GM13976 (cell line): ENCODE measurements at regions not wholly inside any gene's neighbourhood (a gene's known extent, or its start where the extent isn't known, plus 50 kb on each side); places are given as distances from the start of the nearest gene placed in this dataset.
"Not testable (repeated sequence)": the region's sequence is repeated elsewhere in the genome, so short reads cannot be mapped to it uniquely, and the experiment has no call there.

Source experiments
- DNase-seq: peaks from one replicate; pipeline ENCODE4 v3.0.0; 2012; ENCODE audit warnings: low spot score
- in situ Hi-C: fragments of 300-500 bp; cut with MboI; formaldehyde crosslinking; loops from one replicate; pipeline ENCODE4 v1.12.0; 2022; ENCODE audit warnings: low sequenced_read_pairs, mixed read lengths, inconsistent platforms; ENCODE audit not compliant: unreplicated experiment
- TF ChIP-seq, protein P1 (sequence below): IDR thresholded peaks from 2 replicates; pipeline ENCODE4 v1.5.1; 2012; ENCODE audit warnings: borderline replicate concordance, mild to moderate bottlenecking; ENCODE audit not compliant: insufficient read depth; ENCODE audit errors: extremely low read depth, missing control alignments, control extremely low read depth

DNA sequence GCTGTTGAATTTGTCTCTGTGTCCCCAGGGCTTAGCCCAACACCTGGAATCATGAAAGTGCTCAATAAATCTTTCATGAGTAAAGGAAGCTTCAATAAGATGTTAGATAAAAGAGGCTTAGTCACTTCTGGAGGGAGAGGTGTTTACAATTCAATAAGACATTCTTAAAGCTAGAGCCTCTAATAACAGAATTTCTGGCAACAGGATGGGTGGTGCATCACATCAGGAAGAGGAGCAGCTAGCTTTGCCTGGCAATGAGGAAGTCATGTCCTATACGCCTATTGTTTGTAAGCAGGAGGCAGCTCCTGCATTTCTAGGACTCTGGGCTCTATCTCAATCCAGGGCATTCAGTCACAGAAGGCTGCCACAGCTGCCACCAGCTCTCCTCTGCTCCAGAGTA lies 638.5 kb downstream of the EPM2A start:
- DNase-seq, result no peak
- TF ChIP-seq, protein P1, sequence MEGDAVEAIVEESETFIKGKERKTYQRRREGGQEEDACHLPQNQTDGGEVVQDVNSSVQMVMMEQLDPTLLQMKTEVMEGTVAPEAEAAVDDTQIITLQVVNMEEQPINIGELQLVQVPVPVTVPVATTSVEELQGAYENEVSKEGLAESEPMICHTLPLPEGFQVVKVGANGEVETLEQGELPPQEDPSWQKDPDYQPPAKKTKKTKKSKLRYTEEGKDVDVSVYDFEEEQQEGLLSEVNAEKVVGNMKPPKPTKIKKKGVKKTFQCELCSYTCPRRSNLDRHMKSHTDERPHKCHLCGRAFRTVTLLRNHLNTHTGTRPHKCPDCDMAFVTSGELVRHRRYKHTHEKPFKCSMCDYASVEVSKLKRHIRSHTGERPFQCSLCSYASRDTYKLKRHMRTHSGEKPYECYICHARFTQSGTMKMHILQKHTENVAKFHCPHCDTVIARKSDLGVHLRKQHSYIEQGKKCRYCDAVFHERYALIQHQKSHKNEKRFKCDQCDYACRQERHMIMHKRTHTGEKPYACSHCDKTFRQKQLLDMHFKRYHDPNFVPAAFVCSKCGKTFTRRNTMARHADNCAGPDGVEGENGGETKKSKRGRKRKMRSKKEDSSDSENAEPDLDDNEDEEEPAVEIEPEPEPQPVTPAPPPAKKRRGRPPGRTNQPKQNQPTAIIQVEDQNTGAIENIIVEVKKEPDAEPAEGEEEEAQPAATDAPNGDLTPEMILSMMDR, result no peak
- in situ Hi-C loops, result no loop called here

DNA sequence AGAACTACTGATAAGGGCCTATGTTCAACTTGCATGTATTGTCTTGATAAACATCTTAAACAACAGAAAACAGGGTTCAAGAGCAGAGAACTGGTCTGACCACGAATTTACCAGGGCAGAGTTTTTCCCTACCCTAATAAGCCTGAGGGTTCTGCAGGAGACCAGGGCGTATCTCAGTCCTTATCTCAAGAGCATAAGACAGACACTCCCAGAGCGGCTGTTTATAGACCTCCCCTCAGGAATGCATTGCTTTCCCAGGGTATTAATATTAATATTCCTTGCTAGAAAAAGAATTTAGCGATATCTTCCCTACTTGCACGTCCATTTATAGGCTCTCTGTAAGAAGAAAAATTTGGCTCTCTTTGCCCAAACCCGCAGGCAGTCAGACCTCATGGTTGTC lies 637.2 kb downstream of the EPM2A start:
- DNase-seq, in situ Hi-C loops: not testable (repeated sequence)

DNA sequence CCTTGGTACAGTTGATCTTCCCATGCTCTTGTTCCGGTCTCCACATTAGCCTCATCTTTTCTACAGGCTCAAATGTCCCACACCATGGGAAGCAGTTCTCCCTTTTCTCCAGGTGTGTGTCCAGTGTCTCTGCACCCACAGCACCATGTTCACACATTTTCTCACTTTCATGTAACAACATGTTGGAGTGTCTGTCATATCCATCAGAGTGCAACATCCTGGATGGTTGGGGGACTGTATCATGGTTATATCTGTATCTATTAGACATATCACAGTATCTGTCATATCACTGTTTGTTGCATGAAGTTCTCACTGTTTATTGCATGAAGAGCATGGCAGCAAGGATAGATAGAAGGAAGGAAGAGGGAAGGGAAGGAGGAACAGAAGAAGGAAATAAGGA lies 635.6 kb downstream of the EPM2A start:
- TF ChIP-seq, protein P1, result no peak
- DNase-seq, result no peak
- in situ Hi-C loops, result no loop called here

DNA sequence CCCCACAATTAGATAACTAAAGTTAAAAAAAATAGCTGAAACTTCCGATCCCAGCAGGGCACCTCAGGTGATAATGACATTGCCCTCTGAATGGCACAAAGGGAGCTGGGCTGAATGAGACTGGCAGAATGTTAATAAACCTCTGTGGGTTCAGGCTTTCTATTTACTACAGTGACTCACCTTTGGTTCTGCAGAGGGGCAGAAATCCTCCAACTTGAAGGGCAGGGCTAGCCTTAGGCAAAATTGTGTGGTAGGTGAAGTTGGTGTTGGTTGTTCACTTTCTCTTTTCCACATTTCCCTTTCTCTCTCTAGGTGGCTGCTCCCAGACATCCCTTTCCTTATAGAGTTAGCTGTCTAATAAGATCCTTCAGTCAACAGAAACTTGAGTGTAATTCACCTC lies 625.2 kb downstream of the EPM2A start:
- in situ Hi-C loops, result no loop called here
- TF ChIP-seq, protein P1, result no peak
- DNase-seq, result no peak

DNA sequence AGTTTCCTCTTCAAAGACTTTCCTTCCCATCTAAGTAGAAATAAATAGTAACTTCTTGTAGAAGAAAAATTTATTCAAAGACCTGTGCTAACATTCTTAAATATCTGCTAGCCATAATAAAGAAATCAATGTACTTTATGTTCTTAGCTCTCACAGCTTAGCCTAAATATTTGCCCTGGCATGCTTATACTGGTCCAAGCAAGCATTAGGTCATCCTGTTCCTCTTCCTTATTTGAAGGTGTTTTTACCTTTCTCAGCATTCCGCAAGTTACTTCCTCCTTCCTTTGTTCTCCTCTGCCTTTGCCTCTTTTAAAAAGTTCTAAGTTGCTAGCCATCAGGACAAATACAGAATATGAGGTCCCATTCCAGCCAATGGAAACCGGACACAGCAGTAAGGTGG lies 623.9 kb downstream of the EPM2A start:
- DNase-seq, in situ Hi-C loops: not testable (repeated sequence)

DNA sequence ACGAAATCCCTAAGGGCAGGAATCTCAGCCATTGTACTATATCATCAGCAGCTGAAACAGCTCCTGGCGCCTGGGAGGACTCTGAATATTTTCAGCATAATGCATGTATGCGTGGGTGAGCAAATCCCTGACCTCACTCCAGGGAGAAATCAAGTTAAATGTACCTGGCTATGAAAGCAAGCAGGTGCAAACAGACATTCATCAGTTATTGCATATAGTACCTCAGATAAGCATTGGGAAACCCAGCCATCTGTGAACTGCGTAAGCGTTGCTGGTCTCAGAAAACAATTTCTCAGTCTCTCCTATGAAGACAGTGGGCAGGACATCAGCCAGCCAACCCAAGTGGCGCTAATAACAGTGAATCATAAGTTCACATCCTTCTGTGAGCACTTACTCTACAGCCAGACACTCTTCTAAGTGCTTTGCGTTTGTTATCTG lies 622.6 kb downstream of the EPM2A start:
- TF ChIP-seq, protein P1, result no peak
- no peak for DNase-seq
- in situ Hi-C loops, result no loop called here

DNA sequence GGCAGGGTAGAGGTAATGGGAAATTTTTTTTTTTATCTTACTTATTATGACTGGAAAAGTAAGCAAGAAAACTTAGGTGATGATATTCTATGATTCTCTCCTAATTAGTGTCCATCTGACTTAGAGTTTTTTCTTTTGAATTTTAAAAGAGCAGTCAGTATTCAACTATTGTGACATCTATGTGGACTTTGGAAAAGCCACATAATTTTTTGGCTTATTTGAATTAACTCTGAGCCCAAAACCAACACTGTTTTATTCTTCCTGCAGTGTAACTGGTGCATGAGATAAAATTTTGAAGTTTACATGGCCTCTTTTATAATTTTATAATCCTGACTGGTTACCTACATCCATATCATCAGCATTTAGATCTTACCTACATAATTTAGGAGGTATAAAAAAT lies 619.7 kb downstream of the EPM2A start:
- DNase-seq, result no peak
- in situ Hi-C loops, result no loop called here
- TF ChIP-seq, protein P1, result no peak

DNA sequence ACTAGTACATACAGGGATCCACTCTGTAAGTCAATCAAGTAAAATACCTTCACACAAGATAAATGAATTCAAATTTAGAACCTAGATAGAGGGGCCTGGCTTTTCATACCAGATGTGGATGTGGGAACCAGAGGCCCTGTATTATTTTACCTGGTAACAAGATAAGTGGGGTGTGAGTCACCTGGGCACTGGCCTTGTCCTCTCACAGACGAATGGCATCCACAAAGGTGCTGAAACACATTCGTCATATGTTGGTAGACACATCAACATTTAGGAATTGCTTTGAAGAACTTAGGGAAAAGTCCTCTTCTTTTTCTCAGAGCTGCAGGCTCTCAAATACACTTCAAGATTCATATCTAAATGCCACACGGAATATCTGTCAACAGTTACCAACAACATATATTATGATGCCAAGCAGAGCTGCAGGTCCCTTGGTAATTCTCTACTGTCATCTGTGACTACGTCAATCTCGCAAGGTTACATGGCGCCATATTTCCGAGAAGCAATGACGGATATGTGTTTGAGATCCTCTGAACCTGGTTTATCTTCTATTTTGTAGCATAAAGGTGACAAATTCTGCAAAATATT lies 618.6 kb downstream of the EPM2A start:
- DNase-seq, result no peak
- in situ Hi-C loops, result no loop called here
- TF ChIP-seq, protein P1, result no peak
